GM10248 (cell line): ENCODE measurements at regions not wholly inside any gene's neighbourhood (a gene's known extent, or its start where the extent isn't known, plus 50 kb on each side); places are given as distances from the start of the nearest gene placed in this dataset.

Experiments
- CTCF ChIA-PET: fragments of 300-600 bp; sonication (Branson Sonifier 250); formaldehyde crosslinking; extraction: SDS; loops from one replicate; lab custom pipeline; 2021; ENCODE audit warnings: antibody characterized with exemption; lab: Yijun Ruan, JAX
- POLR2A ChIA-PET: fragments of 350-650 bp; sonication (Branson Sonifier 250); formaldehyde crosslinking; extraction: SDS; loops from one replicate; lab custom pipeline; 2020; ENCODE audit warnings: antibody characterized with exemption; lab: Yijun Ruan, JAX
- DNase-seq: peaks from one replicate; pipeline ENCODE4 v3.0.0; 2012; ENCODE audit errors: extremely low spot score
- TF ChIP-seq, protein P1 (sequence below): IDR thresholded peaks from 2 replicates; pipeline ENCODE4 v1.5.1; 2012; ENCODE audit warnings: mild to moderate bottlenecking, low read depth; ENCODE audit errors: extremely low read depth, missing control alignments, control extremely low read depth

DNA sequence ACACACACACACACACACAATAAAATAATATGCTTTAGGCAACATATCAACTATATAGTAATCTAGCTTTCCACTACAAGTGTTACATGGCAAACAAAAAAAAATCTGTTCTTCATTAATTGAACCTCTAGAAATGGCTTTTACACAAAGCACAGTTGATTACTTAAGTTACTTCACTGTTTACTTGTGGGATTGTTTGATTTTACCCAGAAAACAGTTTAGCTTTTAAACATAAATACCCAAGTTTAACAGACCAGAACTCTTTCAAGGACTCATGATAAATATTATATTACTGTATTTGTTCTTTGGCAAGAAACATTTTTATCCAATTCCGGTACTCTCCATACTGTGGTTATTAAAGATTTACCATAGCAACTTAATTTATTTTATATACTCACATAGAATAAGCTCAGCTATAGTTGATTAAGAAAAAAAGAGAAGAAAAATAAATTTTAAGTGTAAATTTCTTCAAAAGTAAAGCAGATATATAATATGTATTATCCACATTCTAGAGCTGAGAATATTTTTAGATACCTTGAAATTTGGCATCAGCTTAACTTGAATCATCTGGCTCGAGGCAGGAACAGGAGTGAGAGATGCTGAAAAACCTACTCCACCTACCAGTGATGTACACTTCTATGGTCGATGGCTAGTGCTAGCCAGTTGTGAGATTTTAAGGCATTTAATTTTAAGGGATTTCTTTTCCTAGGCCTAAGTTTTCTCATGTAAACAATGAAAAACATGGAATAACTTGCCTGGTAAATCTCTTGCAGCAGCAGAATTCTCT is 126.0 kb downstream of the BTG1 start:
- TF ChIP-seq, protein P1, sequence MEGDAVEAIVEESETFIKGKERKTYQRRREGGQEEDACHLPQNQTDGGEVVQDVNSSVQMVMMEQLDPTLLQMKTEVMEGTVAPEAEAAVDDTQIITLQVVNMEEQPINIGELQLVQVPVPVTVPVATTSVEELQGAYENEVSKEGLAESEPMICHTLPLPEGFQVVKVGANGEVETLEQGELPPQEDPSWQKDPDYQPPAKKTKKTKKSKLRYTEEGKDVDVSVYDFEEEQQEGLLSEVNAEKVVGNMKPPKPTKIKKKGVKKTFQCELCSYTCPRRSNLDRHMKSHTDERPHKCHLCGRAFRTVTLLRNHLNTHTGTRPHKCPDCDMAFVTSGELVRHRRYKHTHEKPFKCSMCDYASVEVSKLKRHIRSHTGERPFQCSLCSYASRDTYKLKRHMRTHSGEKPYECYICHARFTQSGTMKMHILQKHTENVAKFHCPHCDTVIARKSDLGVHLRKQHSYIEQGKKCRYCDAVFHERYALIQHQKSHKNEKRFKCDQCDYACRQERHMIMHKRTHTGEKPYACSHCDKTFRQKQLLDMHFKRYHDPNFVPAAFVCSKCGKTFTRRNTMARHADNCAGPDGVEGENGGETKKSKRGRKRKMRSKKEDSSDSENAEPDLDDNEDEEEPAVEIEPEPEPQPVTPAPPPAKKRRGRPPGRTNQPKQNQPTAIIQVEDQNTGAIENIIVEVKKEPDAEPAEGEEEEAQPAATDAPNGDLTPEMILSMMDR, result no peak
- DNase-seq, result no peak
- POLR2A ChIA-PET, result no interaction called here
- CTCF ChIA-PET, result interaction anchor here (1.2 to 1.3 kb wide), 3 partner anchors 9 to 177 kb away, joined by 3 to 4 read pairs (median 3); no protein-coding TSS in a partner anchor

DNA sequence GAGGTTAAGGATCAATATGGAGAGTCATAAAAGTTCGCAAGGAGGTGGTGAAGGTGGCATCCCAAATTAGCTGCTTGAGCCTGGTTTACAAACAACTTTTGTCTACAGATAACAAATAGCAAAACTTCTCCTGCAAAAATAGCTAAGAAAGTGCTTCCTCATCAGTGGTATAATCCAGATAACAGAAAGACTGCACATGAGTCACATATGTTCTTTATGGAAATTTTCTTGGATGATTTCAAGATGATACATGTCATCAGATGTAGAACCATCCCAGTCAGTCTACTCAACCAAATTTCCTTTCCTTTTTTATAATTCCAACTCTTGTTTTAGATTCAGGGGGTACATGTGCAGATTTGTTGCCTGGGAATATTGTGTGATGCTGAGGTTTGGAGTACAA is 133.0 kb downstream of the BTG1 start:
- TF ChIP-seq, protein P1, result no peak
- CTCF ChIA-PET, result interaction anchor here (1.4 to 1.9 kb wide), 3 partner anchors 9 to 47 kb away, joined by 3 to 6 read pairs (median 4); no protein-coding TSS in a partner anchor
- no peak for DNase-seq
- POLR2A ChIA-PET, result interaction anchor here (0.7 kb wide), 1 partner anchor 133 kb away, joined by 3 read pairs; the partner anchor contains the start of gene BTG1

DNA sequence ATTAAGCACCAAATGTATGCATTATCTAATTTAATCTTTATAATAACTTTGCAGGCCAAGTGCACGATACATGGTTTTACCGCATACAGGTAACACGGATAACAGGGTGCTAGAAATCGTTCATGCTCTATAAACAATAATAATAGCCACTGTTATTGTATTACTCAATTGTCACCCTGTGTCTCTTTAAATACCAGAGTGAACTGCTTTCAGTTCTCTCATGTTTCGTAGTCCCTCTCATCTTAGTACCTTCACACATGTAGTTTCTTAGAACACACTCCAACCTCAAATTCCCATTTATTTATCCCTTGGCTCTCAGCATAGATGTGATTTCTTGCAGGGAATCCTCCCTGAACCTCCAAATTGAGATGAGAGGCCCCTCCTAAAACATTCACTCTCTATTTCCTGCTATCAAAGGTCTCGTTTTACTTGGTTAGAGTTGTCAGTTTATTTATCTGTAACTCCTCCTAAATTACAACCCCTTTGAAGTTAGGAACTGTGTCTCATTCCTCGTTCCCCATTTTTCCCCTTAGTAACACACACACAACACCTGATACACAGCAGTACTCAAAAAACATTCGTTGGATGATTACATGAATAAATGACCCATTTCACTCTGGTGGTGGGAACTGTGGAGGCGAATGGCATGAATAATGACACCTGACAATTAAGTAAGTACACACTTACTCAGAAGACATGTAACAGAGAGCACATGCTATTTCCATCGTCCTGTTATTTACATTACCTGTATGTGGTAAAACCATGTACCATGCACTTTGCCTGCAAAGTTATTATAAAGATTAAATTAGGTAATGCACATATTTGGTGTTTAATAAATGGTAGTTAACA is 134.6 kb downstream of the BTG1 start:
- DNase-seq, result no peak
- TF ChIP-seq, protein P1, result no peak
- POLR2A ChIA-PET, result no interaction called here
- CTCF ChIA-PET, result interaction anchor here (1.0 to 1.6 kb wide), 4 partner anchors 11 to 21 kb away, joined by 3 to 5 read pairs (median 4); no protein-coding TSS in a partner anchor

DNA sequence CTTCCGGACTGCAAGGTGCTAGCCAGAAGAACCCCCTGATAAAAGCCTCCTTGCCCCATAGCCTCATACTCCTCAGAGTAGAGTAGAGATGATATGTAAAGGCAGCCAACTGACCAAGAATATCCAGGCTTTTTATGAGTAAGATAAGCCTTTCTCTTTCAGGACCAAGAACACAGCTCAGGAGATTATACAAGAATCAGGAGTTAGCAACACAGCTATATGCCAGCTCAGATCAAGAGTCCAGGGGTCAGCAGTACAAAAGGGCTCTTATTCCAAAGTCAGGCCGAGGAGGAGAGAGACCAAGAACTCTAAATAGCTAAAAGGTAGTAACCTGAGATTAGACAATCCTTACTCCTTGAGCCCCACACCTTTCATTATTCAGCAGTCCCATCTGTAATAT is 135.3 kb downstream of the BTG1 start:
- TF ChIP-seq, protein P1, result no peak
- ChIA-PET CTCF (interaction anchor here (1.0 to 1.8 kb wide), 6 partner anchors 10 to 30 kb away, joined by 3 to 5 read pairs (median 4); no protein-coding TSS in a partner anchor), POLR2A (no interaction called here)
- no peak for DNase-seq

DNA sequence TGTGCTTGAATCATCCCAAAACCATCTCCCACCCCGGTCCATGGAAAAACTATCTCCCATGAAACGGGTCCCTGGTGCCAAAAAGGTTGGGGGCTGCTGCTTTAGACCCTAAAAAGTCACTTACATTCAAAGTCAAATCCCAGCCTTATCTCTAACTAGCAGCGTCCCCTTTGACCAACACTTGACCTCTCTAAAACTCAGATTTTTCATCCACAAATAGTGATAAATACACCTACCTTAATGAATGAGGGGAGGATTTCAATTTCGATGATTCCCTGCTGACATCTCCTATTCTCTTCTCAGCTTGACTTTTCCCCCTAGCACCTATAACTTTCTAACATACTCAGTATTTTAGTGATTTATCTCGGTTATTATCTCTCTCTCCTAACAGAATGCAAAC is 137.3 kb downstream of the BTG1 start:
- DNase-seq, result no peak
- ChIA-PET POLR2A (no interaction called here), CTCF (interaction anchor here (1.5 kb wide), 1 partner anchor 23 kb away, joined by 4 read pairs; no protein-coding TSS in a partner anchor)
- TF ChIP-seq, protein P1, result no peak

DNA sequence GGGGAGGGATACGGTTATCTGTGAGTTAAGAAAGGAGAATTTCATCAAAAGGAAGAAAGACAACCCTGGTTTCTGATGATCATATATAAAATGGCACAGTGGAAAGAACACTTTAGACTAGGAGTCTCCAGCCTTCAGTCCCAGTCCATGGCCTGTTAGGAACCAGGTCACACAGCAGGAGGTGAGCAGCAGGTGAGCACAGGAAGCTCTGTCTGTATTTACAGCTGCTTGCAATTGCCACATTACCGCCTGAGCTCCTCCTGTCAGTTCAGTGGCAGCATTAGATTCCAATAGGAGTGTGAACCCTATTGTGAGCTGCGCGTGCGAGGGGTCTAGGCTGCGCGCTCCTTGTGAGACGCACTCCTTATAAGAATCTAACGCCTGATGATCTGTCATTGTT is 137.9 kb downstream of the BTG1 start:
- CTCF ChIA-PET, result interaction anchor here (1.5 kb wide), 1 partner anchor 23 kb away, joined by 4 read pairs; no protein-coding TSS in a partner anchor
- no peak for DNase-seq
- TF ChIP-seq, protein P1, result no peak
- POLR2A ChIA-PET, result no interaction called here
